ENCODE measurements at regions not wholly inside any gene's neighbourhood (a gene's known extent, or its start where the extent isn't known, plus 50 kb on each side); places are given as distances from the start of the nearest gene placed in this dataset.

DNA sequence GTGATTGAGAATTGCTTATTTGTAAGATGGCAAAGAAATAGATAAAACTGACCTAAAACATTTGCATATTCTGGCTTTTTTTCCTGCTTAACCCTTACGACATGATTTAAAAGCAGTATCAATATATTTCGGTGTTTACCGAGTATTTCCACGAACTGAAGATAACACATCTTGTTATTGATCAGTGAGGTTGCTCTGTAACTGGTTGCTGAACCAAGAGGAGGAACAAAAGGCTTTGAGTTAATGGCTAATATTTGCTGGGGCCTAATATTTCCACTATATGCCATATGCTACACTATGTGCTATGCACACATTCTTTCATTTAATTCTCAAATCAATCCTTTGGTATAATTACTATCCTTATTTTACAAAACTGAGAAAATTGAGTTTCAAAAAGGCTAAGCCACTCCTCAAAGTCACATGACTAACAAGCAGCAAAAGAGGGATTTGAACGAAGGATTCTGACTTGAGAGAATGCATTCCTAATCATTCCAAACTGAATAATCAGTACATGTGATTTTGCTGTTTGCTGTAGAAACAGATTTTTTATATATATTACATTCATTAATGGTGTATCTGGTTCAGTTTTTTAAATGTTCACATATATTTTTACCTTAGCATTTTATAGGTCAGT lies 346.0 kb downstream of the USP25 start:
- Histone ChIP-seq H3K9me3 (ENCODE audit: low read depth) (no peaks in the 10 kb centered on the region), H3K4me1 (ENCODE audit: low read depth) (no peaks in the 10 kb centered on the region), H3K27ac (no peak overlapping the region), H3K27me3 (no peaks in the 10 kb centered on the region), H3K36me3 (no peaks in the 10 kb centered on the region), H3K4me3 (no peak overlapping the region)
- TF ChIP-seq, protein P1, sequence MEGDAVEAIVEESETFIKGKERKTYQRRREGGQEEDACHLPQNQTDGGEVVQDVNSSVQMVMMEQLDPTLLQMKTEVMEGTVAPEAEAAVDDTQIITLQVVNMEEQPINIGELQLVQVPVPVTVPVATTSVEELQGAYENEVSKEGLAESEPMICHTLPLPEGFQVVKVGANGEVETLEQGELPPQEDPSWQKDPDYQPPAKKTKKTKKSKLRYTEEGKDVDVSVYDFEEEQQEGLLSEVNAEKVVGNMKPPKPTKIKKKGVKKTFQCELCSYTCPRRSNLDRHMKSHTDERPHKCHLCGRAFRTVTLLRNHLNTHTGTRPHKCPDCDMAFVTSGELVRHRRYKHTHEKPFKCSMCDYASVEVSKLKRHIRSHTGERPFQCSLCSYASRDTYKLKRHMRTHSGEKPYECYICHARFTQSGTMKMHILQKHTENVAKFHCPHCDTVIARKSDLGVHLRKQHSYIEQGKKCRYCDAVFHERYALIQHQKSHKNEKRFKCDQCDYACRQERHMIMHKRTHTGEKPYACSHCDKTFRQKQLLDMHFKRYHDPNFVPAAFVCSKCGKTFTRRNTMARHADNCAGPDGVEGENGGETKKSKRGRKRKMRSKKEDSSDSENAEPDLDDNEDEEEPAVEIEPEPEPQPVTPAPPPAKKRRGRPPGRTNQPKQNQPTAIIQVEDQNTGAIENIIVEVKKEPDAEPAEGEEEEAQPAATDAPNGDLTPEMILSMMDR (IDR thresholded peaks at IDR 0.05; ENCODE audit: low read depth, low read length), result no peak
- no peak for DNase-seq (ENCODE audit: low read depth in 1 of 2, low spot score in 1 of 2)

- TF ChIP-seq, protein P1 (IDR thresholded peaks at IDR 0.05; ENCODE audit: low read depth, low read length), result no peak
- Histone ChIP-seq H3K4me1 (ENCODE audit: low read depth) (no peaks in the 10 kb centered on the region), H3K4me3 (no peak overlapping the region), H3K36me3 (no peaks in the 10 kb centered on the region), H3K27me3 (no peaks in the 10 kb centered on the region), H3K27ac (no peak overlapping the region), H3K9me3 (ENCODE audit: low read depth) (no peaks in the 10 kb centered on the region)
- DNase-seq (ENCODE audit: low read depth in 1 of 2, low spot score in 1 of 2), result no peak
Observed at GRCh38 chr21:16076465-16076864, 346.7 kb downstream of the USP25 start.

DNA sequence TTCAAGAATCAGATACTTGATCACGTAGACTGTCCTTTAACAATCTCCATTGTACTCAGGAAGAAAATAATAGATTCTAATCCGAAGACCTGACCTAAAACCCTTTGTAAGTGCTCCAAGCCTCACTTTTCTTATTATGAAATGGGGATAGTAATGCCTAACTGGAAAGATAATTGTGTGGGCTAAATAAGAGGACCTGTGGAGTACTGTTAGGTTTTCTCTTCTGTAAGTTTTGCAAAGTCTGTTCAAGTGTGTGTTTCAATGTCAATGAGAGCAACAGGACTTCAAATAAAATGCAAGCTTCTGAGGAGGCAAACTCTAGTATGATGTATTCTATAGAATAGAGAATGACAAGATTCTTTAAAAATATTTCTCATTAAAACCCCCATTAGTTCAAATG lies 348.6 kb downstream of the USP25 start:
- no peaks in the 10 kb centered on the region for H3K36me3 ChIP-seq
- H3K27ac ChIP-seq, result no peak overlapping the region
- no peak for DNase-seq (ENCODE audit: low read depth in 1 of 2, low spot score in 1 of 2)
- H3K27me3 ChIP-seq, result no peaks in the 10 kb centered on the region
- H3K4me3 ChIP-seq, result no peak overlapping the region
- TF ChIP-seq, protein P1 (IDR thresholded peaks at IDR 0.05; ENCODE audit: low read depth, low read length), result no peak
- H3K9me3 ChIP-seq (ENCODE audit: low read depth), result no peaks in the 10 kb centered on the region
- peaks cover 6% of the 10 kb centered on the region for H3K4me1 ChIP-seq (ENCODE audit: low read depth)

DNA sequence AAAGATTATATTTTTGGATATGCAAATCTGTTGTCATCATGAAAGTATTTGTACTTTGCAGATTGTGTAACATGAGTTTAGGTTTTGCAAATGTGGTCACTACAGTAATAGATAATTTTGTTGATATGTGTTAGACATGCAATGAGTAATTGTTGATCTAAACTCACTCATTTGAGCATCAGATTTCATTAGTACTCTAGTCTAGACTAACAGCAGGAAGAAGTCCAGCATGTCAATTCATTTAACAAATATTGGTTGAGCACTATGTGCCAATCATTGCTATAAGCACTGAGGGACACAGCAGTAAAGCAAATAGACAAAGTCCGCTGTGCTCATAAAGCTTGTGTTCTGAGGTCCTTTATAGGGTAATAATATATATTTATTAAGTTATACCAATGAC lies 350.0 kb downstream of the USP25 start:
- H3K36me3 ChIP-seq, result no peaks in the 10 kb centered on the region
- TF ChIP-seq, protein P1 (IDR thresholded peaks at IDR 0.05; ENCODE audit: low read depth, low read length), result no peak
- no peak overlapping the region for H3K27ac ChIP-seq
- peaks cover 6% of the 10 kb centered on the region for H3K4me1 ChIP-seq (ENCODE audit: low read depth)
- H3K27me3 ChIP-seq, result no peaks in the 10 kb centered on the region
- no peak overlapping the region for H3K4me3 ChIP-seq
- no peaks in the 10 kb centered on the region for H3K9me3 ChIP-seq (ENCODE audit: low read depth)
- DNase-seq (ENCODE audit: low read depth in 1 of 2, low spot score in 1 of 2), result peak in 1 of 2 donors; percentile 23

DNA sequence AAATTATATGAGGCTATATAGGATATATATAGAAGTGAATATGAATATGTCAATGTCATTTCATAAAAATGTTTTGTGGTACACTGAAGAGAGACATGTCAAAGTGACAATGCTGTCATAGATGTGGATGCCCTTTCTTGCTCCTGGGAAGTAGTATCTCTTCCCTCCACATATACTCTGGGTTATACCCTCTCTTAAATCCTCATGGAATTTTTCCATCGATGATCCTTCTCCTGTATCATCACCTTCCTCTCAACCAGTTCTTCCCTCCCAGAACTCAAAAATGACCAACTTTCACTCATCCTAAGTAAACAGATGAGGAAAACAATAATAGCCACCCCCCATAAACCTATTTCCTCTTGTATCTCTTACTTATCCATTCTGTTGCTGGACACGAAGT lies 351.5 kb downstream of the USP25 start:
- Histone ChIP-seq H3K9me3 (ENCODE audit: low read depth) (no peaks in the 10 kb centered on the region), H3K4me1 (ENCODE audit: low read depth) (peaks cover 9% of the 10 kb centered on the region), H3K4me3 (no peak overlapping the region), H3K27ac (no peak overlapping the region), H3K27me3 (no peaks in the 10 kb centered on the region), H3K36me3 (no peaks in the 10 kb centered on the region)
- DNase-seq (ENCODE audit: low read depth in 1 of 2, low spot score in 1 of 2), result no peak
- TF ChIP-seq, protein P1 (IDR thresholded peaks at IDR 0.05; ENCODE audit: low read depth, low read length), result no peak
